Mesenteric fat pad (tissue), 1 donor: ENCODE measurements at regions not wholly inside any gene's neighbourhood (a gene's known extent, or its start where the extent isn't known, plus 50 kb on each side); places are given as distances from the start of the nearest gene placed in this dataset.
A peak's percentile ranks its signal among the peaks of the same experiment; 100 is the strongest.

Experiments
- DNase-seq: peaks from one replicate; pipeline ENCODE4 v3.0.0-alpha.2; 2020; ENCODE audit warnings: low spot score
- donor health status: DM: yes; HTN: yes; CAD: no.

GRCh38 chr1:207971331-207972219 is 60.6 kb upstream of the CD34 start:
- no peak for DNase-seq

DNA sequence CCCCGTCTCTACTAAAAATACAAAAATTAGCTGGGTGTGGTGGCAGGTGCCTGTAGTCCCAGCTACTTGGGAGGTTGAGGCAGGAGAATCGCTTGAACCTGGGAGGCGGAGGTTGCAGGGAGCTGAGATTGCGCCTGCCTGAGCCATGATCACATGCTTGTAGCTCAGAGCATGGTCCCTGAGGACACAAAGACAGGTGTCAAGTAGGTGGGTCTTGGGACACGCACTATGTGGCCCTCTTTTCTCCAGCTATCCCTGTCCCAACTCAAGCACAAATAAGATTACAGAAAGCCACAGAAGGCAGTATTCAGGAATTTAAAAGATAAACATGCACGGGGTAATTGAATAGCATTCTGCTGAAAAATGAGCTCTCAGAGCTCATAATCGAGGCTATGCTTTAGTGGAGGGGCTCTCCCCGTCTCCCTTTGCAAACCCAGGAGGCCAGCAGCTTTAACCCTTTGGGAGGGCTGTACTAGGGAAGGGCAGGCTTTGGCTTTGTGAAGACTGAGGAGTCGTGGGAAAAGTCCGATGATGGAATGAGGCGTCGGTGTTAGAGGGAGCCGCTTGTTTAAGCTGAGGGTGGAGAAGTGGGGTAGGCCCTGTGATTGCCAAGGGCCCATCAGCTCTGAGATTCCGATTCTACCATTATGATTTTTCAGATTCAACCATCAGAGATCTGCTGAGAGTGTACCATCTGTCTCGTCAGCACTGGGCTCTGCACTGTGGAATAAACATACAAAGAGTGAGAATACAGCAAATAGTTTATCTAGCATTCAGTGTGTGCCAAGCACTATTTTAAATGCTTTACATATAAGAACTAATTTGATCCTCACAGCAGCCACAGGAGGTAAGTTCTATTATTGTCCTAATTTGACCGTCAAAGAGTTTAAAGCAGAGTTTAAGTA is 59.7 kb upstream of the CD34 start:
- no peak for DNase-seq

GRCh38 chr1:207969528-207969927 is 58.6 kb upstream of the CD34 start:
- DNase-seq, result no peak

- no peak for DNase-seq
Observed at GRCh38 chr1:207968521-207969009, 57.6 kb upstream of the CD34 start.

GRCh38 chr1:207967703-207968102 is 56.8 kb upstream of the CD34 start:
- no peak for DNase-seq

GRCh38 chr1:207966521-207966920 is 55.6 kb upstream of the CD34 start:
- DNase-seq, result no peak

DNA sequence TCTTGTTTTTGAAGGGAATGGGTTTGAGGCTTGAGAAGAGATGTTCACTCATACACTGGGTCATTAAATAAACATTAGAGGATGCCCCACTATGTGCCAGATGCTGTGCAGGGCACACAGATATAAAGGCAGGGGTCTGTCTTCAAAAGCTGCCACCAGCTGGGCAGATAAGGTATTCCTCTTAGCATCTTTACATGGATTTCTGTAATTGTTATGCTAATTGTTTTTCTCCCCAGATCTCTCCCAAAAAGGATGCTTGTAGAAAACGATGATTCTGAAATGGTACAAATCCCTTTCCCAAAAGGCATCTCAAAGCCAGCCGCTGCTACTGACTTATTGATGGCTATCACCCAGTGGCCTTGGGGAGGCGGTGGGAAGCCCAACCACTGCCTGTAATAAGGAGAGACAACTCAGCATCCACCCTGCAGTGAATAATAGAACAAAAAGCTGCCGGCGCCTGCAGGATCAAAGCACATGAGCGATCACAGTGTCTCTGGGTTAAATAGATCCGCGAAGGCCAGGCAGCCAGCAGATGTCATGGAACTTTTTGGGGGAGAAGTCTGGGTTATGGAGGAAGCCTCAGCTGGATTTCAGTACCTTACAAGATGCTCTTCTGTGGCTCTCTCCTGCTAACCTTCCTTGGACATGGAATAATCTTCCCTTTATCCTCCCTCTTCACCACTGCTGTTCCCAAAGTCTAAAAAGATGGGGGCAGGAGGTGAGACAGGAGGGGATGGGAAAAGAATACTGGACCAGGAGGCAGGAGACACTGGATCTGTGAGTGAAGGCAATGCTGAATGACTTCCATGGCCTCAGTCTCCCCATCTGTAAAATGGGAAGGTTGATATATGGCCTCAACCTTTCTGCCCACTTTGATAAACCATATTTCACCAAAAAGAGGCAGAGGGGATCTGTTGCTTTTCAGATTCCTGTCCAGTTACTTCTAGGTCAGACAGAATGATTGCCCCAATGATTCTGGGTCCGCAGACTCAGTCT is 54.8 kb upstream of the CD34 start:
- no peak for DNase-seq

DNA sequence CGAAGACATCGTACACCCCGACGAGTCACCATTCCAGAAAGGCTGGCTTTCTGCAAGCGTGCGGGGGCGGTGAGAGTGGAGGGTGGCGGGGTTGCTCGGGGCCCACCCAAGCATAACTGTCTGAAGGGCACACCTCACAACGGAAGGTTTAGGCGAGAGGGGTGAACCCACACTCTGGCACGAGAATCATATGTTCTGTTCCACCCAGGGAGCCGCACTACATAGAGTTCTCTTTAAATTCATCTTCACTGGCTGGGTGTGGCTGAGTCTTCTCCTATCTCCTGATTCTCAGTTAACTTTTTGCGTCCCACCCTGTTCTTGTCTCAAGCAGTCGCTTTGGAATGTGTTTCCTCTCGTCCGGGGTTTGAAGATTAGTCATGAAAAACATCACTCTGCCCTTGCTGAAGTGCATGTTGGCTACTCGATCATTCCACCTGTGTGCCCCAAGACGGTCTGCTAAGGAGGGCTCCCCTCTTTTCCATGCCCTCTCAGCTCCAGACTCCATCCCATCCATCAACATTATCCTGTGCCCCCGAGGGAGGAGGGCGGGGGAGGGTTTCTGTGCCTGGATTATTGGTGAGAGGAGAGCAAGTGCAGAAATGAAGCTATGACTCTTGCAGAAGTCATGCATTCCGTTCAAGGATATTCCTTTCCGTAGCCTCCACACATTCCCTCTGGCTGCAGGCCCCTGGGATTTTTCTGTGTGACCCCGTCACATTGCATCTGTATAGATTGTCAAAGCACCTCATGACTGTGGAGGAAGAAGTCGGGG is 53.5 kb upstream of the CD34 start:
- no peak for DNase-seq

DNA sequence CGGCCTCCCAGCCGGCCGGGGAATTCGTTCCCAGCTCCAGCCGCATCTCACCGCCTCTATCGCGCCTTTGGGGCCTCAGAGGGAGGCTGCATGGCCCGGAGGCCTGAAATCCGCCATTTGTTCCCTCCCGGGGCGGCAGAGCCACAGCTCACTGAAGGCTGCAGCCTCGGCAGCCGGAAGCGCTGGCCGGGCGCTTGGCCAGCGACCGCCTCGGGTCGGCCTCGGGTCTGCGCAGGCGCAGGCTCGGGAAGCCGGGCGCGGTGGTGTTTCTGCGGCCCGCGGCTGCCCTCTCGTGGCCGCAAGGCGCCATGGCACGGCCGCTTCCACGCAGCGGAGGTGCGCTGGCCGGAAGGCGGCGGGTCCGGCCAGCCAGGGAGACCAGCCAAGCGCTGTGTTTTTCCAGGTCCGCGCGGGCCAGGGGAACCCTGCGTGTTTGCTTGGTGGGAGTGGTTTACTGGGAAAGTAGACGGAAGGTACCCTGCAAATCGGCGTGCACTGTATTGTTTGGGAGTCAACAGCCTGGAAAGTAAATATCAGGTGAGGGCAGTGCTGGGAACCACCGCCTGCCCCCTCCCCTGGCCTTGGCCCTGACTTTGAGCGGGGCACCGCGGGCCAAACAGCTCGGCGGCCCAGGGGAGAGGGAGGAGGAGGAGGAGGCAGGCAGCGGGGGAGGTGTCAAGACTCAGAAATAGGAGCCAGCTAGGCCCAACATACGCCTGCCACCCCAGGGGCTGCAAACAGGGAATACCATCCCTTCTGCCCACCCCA is 52.7 kb upstream of the CD34 start:
- DNase-seq, result peak; percentile 98

DNA sequence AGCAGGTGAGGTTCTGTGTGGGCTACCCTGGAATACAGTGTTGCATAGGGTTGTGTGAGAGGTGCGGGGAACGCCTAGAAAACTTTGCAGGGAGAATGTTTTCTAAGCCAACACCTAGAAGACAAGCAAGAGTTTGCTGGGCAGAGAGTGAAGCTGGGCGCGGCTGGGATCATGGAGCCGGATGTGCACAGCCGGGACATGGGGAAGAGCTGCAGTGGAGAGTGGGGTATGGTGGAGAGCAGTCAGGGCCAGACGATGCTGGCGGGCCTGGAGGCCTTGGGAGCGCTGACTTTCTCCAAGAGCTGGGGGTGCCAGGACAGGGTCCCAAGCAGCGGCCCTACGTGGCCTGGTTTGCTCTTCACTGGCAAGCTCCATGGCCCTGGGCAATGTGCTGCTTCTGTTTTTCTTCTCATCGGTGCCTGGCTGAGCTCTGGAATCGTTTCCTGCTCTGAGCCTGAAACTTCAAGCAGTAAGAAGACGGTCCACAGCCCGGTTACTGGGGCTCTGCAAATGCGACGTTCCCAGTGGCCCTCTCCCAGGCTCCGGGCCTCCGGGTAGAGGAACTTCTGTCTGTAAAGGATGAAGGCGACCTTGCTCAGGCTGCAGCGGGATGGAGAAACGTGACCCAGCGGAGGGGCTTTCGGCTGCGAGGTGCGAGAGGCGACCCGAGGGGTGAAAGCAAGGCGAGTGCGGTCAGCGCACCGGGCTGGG is 51.9 kb upstream of the CD34 start:
- no peak for DNase-seq
